ENCODE measurements at regions not wholly inside any gene's neighbourhood (a gene's known extent, or its start where the extent isn't known, plus 50 kb on each side); places are given as distances from the start of the nearest gene placed in this dataset.

DNA sequence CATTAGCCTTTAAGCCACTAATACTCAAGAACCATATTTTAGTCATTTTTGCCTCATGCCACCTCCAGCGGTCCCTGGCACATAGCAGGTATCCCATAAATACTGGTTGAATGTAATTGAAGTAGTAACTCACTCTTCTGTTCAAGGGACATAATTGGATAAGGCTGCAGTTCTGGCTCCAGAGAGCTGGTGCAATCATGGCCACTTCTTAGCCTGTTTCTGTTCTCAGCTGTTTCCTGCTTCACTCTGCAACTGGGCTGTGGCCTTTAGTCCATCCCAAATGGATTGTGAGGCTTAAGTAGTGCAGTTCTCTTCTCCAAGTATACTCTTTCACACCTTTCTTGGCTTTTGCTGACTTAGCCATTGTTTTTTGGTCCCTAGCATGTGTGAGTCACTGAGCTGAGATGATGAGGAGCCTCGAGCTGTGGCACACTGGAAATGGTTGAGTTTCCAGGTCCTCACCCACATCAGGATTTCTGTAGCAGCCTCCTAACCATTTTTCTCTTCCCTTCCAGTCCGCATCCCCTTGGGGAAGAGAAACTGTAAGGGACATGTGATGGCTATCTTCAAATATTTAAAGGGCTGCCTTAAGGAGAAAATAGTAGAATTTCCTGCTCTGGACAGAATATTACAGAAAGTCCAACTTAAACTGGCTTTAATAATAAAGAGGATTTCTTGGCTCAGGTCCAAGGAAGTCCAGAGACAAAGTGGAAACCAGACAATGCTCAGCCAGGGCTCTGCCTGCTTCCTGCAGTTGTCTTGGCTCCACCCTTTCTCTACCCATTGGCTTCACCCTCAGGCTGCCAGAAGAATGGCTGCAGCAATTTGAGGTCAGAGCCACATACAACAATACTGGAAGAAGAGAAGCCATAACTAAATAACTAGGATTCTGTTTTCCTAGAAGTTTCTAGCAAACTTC is 305.4 kb upstream of the ROPN1 start:
- TF ChIP-seq ZNF274 (IDR thresholded peaks at IDR 0.05; ENCODE audit: low read depth, low read length) (no peak), YY1 (IDR thresholded peaks at IDR 0.05; ENCODE audit: insufficient read depth, insufficient read length) (no peak), SUZ12 (IDR thresholded peaks at IDR 0.05; ENCODE audit: extremely low read depth, insufficient read depth, insufficient read length) (no peak)
- peaks cover 3% of the 10 kb centered on the region for H3K4me1 ChIP-seq (ENCODE audit: insufficient read depth, insufficient read length)

DNA sequence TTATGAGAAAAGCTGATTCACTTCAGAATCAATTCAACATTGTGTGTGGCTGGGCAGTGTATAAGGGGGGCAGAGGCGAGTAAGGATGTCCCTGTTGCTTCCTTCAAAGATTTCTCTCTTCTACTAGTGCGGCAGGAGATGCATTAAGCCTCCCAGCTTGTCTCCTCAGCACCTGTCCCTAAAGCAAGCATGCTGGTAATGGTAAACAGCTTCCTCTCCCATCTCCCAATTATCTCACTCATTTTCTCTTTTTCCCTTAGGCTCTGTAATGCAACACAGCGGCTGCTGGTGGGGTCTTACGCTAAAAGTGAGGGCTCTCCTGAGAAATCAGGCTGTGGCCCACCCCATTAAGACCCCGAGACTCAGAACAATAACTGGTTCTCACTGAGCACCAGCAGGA is 306.4 kb upstream of the ROPN1 start:
- peaks cover 3% of the 10 kb centered on the region for H3K4me1 ChIP-seq (ENCODE audit: insufficient read depth, insufficient read length)
- no peaks in the 10 kb centered on the region for H3K36me3 ChIP-seq (ENCODE audit: insufficient read depth, insufficient read length, low read length)
- H3K4me3 ChIP-seq (ENCODE audit: insufficient read length, low read depth) = no peak overlapping the region
- H3K9ac ChIP-seq (ENCODE audit: insufficient read length, low read depth) = no peak overlapping the region
- H3K9me3 ChIP-seq (ENCODE audit: insufficient read depth, low read length) = no peaks in the 10 kb centered on the region
- no peaks in the 10 kb centered on the region for H3K27me3 ChIP-seq (ENCODE audit: insufficient read depth, insufficient read length)
- DNase-seq (ENCODE audit: low read depth, low spot score) = no peak
- TF ChIP-seq SUZ12 (IDR thresholded peaks at IDR 0.05; ENCODE audit: extremely low read depth, insufficient read depth, insufficient read length) = no peak
- TF ChIP-seq ZNF274 (IDR thresholded peaks at IDR 0.05; ENCODE audit: low read depth, low read length) = no peak
- TF ChIP-seq YY1 (IDR thresholded peaks at IDR 0.05; ENCODE audit: insufficient read depth, insufficient read length) = no peak

More for the DNA sequence above, 305.4 kb upstream of the ROPN1 start:
- no peaks in the 10 kb centered on the region for H3K36me3 ChIP-seq (ENCODE audit: insufficient read depth, insufficient read length, low read length)
- H3K27me3 ChIP-seq (ENCODE audit: insufficient read depth, insufficient read length) = no peaks in the 10 kb centered on the region
- no peak for DNase-seq (ENCODE audit: low read depth, low spot score)
- H3K9ac ChIP-seq (ENCODE audit: insufficient read length, low read depth) = no peak overlapping the region
- no peak overlapping the region for H3K4me3 ChIP-seq (ENCODE audit: insufficient read length, low read depth)
- no peaks in the 10 kb centered on the region for H3K9me3 ChIP-seq (ENCODE audit: insufficient read depth, low read length)

DNA sequence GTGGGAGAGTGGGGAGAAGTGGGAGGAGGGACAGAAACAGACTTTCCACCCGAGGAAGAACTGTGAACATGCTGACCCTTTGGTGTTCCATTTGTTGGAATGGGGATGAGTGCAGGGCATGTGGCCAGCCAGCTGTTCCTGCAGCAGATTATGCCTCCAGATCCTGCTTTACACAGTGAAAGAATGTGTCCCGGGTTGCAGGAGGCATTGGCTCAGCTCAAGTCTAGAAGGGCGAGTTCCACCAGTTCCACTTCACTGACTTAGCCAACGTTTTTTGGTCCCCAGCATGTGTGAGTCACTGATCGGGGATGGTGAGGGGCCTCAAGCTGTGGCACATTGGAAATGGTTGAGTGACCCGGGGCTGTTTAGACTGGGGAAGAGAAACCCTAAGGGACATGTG is 307.0 kb upstream of the ROPN1 start:
- peaks cover 3% of the 10 kb centered on the region for H3K4me1 ChIP-seq (ENCODE audit: insufficient read depth, insufficient read length)
- H3K9me3 ChIP-seq (ENCODE audit: insufficient read depth, low read length) = no peaks in the 10 kb centered on the region
- no peak for DNase-seq (ENCODE audit: low read depth, low spot score)
- no peaks in the 10 kb centered on the region for H3K27me3 ChIP-seq (ENCODE audit: insufficient read depth, insufficient read length)
- no peak for TF ChIP-seq SUZ12 (IDR thresholded peaks at IDR 0.05; ENCODE audit: extremely low read depth, insufficient read depth, insufficient read length)
- TF ChIP-seq YY1 (IDR thresholded peaks at IDR 0.05; ENCODE audit: insufficient read depth, insufficient read length) = no peak
- no peak for TF ChIP-seq ZNF274 (IDR thresholded peaks at IDR 0.05; ENCODE audit: low read depth, low read length)
- no peaks in the 10 kb centered on the region for H3K36me3 ChIP-seq (ENCODE audit: insufficient read depth, insufficient read length, low read length)
- H3K4me3 ChIP-seq (ENCODE audit: insufficient read length, low read depth) = no peak overlapping the region
- H3K9ac ChIP-seq (ENCODE audit: insufficient read length, low read depth) = no peak overlapping the region

DNA sequence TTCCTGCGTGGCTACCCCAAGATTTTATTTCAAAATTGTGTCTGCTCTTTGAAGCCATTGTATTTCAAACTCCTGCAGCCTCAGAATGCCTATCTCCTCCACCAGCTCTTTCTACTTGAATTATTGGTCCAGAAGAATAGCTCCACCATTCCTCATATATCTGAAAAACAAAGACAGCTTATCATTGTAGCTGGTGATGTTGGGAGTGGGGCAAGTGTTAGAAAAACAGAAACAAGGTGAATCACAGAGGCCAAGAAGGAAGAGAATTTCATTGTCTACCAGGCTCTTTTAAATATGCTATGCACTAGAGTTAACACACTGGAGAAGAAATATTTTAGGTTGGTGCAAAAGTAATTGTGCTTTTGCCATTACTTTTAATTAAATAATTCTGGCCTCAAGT is 307.9 kb upstream of the ROPN1 start:
- H3K36me3 ChIP-seq (ENCODE audit: insufficient read depth, insufficient read length, low read length) = no peaks in the 10 kb centered on the region
- DNase-seq (ENCODE audit: low read depth, low spot score) = no peak
- TF ChIP-seq YY1 (IDR thresholded peaks at IDR 0.05; ENCODE audit: insufficient read depth, insufficient read length) (no peak), SUZ12 (IDR thresholded peaks at IDR 0.05; ENCODE audit: extremely low read depth, insufficient read depth, insufficient read length) (no peak), ZNF274 (IDR thresholded peaks at IDR 0.05; ENCODE audit: low read depth, low read length) (no peak)
- H3K9ac ChIP-seq (ENCODE audit: insufficient read length, low read depth) = no peak overlapping the region
- H3K4me1 ChIP-seq (ENCODE audit: insufficient read depth, insufficient read length) = peaks cover 3% of the 10 kb centered on the region
- no peaks in the 10 kb centered on the region for H3K9me3 ChIP-seq (ENCODE audit: insufficient read depth, low read length)
- H3K4me3 ChIP-seq (ENCODE audit: insufficient read length, low read depth) = no peak overlapping the region
- no peaks in the 10 kb centered on the region for H3K27me3 ChIP-seq (ENCODE audit: insufficient read depth, insufficient read length)

DNA sequence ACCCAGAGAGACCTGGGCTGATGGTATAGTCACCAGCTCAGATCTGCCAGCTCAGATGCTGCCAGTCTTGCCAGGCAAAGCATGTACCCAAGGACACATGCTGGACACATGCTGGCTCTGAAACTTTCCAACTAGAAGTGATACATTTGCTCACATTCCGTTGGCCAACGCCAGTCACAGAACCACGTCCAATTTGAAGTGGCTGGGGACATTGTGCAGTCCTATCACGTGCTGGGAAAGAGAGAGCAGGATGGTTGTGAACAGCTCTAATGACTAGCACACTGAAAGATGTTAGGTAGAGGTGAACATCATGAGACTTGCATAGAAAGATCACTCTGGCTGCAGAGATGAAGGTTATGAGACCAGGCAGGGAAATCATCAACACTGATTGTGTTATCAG is 308.5 kb upstream of the ROPN1 start:
- DNase-seq (ENCODE audit: low read depth, low spot score) = no peak
- TF ChIP-seq ZNF274 (IDR thresholded peaks at IDR 0.05; ENCODE audit: low read depth, low read length) = no peak
- TF ChIP-seq YY1 (IDR thresholded peaks at IDR 0.05; ENCODE audit: insufficient read depth, insufficient read length) = no peak
- TF ChIP-seq SUZ12 (IDR thresholded peaks at IDR 0.05; ENCODE audit: extremely low read depth, insufficient read depth, insufficient read length) = no peak
- Histone ChIP-seq H3K4me1 (ENCODE audit: insufficient read depth, insufficient read length) (peaks cover 3% of the 10 kb centered on the region), H3K36me3 (ENCODE audit: insufficient read depth, insufficient read length, low read length) (no peaks in the 10 kb centered on the region), H3K4me3 (ENCODE audit: insufficient read length, low read depth) (no peak overlapping the region), H3K27me3 (ENCODE audit: insufficient read depth, insufficient read length) (no peaks in the 10 kb centered on the region), H3K9me3 (ENCODE audit: insufficient read depth, low read length) (no peaks in the 10 kb centered on the region), H3K9ac (ENCODE audit: insufficient read length, low read depth) (no peak overlapping the region)

DNA sequence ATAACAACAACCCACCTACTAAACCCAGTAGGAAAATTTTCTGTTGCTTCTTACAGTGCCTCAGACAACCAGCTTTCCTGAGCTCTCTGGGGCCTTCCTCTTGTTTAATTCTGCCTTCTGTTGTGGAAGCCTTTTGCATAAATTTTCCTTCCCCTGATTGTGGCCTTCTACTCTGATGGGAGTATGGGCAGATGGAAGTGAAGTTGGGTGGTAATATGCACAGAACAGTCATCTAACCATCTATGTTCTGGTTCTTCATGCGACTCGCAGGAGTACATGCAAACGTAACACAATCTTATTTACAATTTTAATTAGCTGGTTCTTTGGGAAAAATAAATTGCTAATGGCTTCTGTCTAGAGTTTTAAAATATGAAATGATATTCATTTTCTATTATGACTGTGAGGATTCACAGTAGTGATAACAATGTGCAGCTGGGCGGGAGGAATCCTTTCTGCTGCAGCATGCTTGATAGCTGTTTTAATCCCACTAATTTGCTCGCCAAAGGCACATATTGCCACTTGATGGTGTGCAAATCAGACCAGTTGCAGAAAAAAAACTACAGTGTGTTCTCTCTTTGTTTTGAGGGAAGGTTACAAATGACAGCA is 311.5 kb upstream of the ROPN1 start:
- no peak for DNase-seq (ENCODE audit: low read depth, low spot score)
- Histone ChIP-seq H3K9ac (ENCODE audit: insufficient read length, low read depth) (no peak overlapping the region), H3K9me3 (ENCODE audit: insufficient read depth, low read length) (peaks cover 17% of the 10 kb centered on the region), H3K27me3 (ENCODE audit: insufficient read depth, insufficient read length) (no peaks in the 10 kb centered on the region), H3K36me3 (ENCODE audit: insufficient read depth, insufficient read length, low read length) (no peaks in the 10 kb centered on the region), H3K4me3 (ENCODE audit: insufficient read length, low read depth) (no peak overlapping the region), H3K4me1 (ENCODE audit: insufficient read depth, insufficient read length) (peaks cover 3% of the 10 kb centered on the region)
- TF ChIP-seq SUZ12 (IDR thresholded peaks at IDR 0.05; ENCODE audit: extremely low read depth, insufficient read depth, insufficient read length) (no peak), ZNF274 (IDR thresholded peaks at IDR 0.05; ENCODE audit: low read depth, low read length) (no peak), YY1 (IDR thresholded peaks at IDR 0.05; ENCODE audit: insufficient read depth, insufficient read length) (no peak)

DNA sequence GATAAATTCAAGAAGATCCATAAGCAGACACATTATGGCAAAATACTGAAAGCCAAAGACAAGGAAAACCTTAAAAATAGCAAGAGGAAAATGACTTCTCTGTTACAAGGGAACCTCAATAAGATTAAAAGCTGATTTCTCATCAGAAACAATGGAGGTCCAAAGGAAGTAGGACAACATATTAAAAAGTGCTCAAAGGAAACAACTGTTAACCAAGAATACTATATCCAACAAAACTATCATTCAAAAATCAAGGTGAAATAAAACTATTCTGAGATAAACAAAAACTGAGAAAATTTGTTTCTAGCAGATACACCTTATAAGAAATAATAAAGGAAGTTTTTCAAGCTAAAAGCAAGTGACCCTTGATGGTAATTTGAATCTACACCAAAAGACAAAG is 314.7 kb upstream of the ROPN1 start:
- H3K4me1 ChIP-seq (ENCODE audit: insufficient read depth, insufficient read length) = no peaks in the 10 kb centered on the region
- TF ChIP-seq YY1 (IDR thresholded peaks at IDR 0.05; ENCODE audit: insufficient read depth, insufficient read length) (no peak), SUZ12 (IDR thresholded peaks at IDR 0.05; ENCODE audit: extremely low read depth, insufficient read depth, insufficient read length) (no peak), ZNF274 (IDR thresholded peaks at IDR 0.05; ENCODE audit: low read depth, low read length) (no peak)
- no peak for DNase-seq (ENCODE audit: low read depth, low spot score)
- H3K27me3 ChIP-seq (ENCODE audit: insufficient read depth, insufficient read length) = no peaks in the 10 kb centered on the region
- no peak overlapping the region for H3K9ac ChIP-seq (ENCODE audit: insufficient read length, low read depth)
- no peak overlapping the region for H3K4me3 ChIP-seq (ENCODE audit: insufficient read length, low read depth)
- H3K36me3 ChIP-seq (ENCODE audit: insufficient read depth, insufficient read length, low read length) = no peaks in the 10 kb centered on the region
- peaks cover 17% of the 10 kb centered on the region for H3K9me3 ChIP-seq (ENCODE audit: insufficient read depth, low read length)
